Fibroblast of villous mesenchyme (primary cell): ENCODE measurements at regions not wholly inside any gene's neighbourhood (a gene's known extent, or its start where the extent isn't known, plus 50 kb on each side); places are given as distances from the start of the nearest gene placed in this dataset.

Experiments
- DNase-seq: peaks from one replicate; pipeline ENCODE4 v3.0.0-alpha.2; 2010; ENCODE audit warnings: low read depth
- H3K4me3 ChIP-seq: 2 replicates; pipeline ENCODE4 v1.5.1; 2011; ENCODE audit warnings: low read depth, mild to moderate bottlenecking, low read length
- CTCF ChIP-seq: IDR thresholded peaks from 2 replicates; pipeline ENCODE4 v1.5.1; 2012; ENCODE audit warnings: low read depth, mild to moderate bottlenecking, low read length; ENCODE audit not compliant: insufficient read depth

GRCh38 chr14:55979781-55980180 lies 138.4 kb upstream of the PELI2 start:
- no peak overlapping the region for H3K4me3 ChIP-seq
- no peak for TF ChIP-seq CTCF
- no peak for DNase-seq

GRCh38 chr14:55980970-55981369 lies 137.2 kb upstream of the PELI2 start:
- DNase-seq: no peak
- H3K4me3 ChIP-seq: no peak overlapping the region
- TF ChIP-seq CTCF: no peak

DNA sequence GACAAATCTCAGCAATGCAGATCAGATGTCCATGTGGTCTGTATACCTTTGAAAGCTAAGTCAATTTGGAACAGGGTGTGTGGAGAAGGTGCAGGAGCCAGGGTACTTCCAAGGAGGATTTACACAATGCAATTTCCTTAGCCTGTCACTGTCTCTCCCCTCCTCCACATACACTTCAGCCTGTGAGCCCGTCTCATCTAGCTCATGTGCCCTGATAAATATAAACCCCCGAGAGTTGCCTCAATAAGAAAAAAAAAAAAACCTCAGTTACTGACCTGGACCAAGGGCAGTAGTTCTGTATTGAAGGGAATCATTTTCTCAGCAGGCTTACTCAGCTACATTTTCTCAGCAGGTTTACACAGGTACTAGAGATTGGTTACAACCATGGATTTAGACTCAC lies 132.1 kb upstream of the PELI2 start:
- no peak overlapping the region for H3K4me3 ChIP-seq
- no peak for TF ChIP-seq CTCF

DNA sequence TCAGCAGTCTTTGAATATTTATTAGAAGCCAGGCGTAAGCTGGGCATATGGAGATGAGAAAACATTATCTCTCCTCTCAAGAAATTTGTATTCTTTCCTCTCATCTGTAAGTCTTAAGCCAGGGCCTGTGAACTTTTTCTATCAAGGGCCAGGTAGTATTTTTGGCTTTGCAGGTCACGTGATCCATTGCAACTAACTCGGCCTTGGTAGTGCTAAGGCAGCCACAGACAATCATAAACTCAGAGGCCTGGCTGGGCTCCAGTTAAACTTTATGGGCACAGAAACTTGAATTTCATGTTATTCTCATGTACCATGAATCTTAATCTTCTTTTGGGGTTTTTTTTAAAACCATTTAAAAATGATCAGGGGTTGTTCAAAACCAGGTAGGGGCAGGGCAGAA lies 117.4 kb upstream of the PELI2 start:
- no peak for DNase-seq
- no peak for TF ChIP-seq CTCF
- H3K4me3 ChIP-seq: no peak overlapping the region

More for the DNA sequence above, 132.1 kb upstream of the PELI2 start:
- DNase-seq: no peak

GRCh38 chr14:56002342-56002741 lies 115.9 kb upstream of the PELI2 start:
- TF ChIP-seq CTCF: no peak
- no peak for DNase-seq
- no peak overlapping the region for H3K4me3 ChIP-seq

DNA sequence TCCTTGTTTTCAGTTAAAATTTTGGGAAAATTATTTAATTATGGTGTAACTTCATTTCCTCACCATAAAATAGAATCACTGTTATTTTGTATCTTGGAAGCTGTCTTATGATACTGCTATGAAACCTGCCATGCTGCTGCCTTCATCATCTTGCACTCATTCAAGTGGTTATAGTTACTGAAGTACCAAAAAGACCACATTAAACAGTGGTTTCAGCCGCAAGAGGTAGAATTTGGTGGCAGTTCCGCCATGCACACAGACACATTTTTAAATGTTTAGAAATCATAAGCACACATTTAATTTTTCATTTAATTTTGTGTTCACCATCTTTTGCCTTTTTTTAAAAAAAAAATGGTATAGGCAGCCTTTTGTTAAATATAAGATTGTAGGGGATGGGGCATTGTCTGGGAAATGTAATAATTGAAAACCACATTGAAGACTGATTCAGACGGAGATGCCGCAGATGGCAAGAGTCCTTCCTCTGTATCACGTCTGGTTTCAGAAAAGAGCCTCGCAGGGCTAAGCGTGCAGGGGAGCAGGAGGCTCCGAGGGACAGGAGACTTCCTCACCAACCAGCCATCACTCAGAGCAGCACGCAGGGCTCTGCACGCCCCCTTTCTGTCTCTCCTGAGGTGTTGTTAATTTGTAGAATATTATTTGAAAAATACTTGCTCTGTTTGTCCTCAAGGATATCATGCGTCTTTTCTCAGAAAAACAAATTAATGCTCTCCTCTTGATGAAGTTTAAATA lies 115.2 kb upstream of the PELI2 start:
- no peak for DNase-seq
- no peak for TF ChIP-seq CTCF
- no peak overlapping the region for H3K4me3 ChIP-seq

DNA sequence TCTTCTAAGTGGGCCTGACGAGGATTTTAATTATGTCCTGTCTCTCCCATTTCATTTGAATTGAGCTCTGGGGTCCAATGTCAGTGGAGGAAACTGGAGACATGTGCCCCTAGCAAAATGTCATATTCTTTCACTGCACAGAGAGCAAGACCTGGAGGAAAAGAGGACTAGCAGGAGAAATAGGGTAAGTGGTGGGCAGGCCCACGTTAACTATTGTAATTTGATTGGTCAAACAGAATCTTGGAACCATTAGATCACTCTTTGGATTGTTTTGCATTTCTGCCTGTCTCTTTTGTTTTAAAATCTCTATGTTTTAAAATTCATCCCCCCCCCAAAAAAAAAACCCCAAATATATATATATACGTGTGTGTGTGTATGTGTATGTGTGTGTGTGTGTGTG lies 113.9 kb upstream of the PELI2 start:
- no peak for TF ChIP-seq CTCF
- DNase-seq: no peak
- no peak overlapping the region for H3K4me3 ChIP-seq
